ENCODE measurements at regions not wholly inside any gene's neighbourhood (a gene's known extent, or its start where the extent isn't known, plus 50 kb on each side); places are given as distances from the start of the nearest gene placed in this dataset.

DNA sequence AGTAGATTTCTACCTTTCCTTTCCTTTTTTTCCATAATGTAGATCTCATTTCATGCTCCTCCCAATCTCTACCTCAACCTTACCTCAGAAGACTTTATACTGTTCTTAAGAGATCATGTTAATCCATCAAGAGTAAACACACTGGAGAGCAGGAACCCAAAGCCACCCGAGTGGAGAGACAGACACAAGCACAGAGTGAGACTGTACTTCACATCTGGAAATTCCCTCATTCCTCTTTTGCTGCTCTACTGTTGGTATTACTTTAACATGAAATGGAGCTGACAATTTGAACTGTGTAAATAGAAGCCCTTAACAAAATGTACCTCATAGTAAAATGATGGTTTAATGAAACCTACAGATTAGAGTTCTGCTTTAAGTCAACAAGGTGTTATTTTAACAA is 105.7 kb upstream of the RASGEF1B start:
- TF ChIP-seq, protein P1, sequence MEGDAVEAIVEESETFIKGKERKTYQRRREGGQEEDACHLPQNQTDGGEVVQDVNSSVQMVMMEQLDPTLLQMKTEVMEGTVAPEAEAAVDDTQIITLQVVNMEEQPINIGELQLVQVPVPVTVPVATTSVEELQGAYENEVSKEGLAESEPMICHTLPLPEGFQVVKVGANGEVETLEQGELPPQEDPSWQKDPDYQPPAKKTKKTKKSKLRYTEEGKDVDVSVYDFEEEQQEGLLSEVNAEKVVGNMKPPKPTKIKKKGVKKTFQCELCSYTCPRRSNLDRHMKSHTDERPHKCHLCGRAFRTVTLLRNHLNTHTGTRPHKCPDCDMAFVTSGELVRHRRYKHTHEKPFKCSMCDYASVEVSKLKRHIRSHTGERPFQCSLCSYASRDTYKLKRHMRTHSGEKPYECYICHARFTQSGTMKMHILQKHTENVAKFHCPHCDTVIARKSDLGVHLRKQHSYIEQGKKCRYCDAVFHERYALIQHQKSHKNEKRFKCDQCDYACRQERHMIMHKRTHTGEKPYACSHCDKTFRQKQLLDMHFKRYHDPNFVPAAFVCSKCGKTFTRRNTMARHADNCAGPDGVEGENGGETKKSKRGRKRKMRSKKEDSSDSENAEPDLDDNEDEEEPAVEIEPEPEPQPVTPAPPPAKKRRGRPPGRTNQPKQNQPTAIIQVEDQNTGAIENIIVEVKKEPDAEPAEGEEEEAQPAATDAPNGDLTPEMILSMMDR (IDR thresholded peaks at IDR 0.05) = no peak
- no peak for TF ChIP-seq EZH2 (IDR thresholded peaks at IDR 0.05; ENCODE audit: borderline replicate concordance, insufficient read depth, low read depth, low read length, poor library complexity, severe bottlenecking)
